Osteoblast (primary cell): ENCODE measurements at regions not wholly inside any gene's neighbourhood (a gene's known extent, or its start where the extent isn't known, plus 50 kb on each side); places are given as distances from the start of the nearest gene placed in this dataset.
A peak's percentile ranks its signal among the peaks of the same experiment; 100 is the strongest.

Source experiments
- DNase-seq: peaks from one replicate; pipeline ENCODE4 v3.0.0; 2011; ENCODE audit warnings: low spot score, mixed read lengths; ENCODE audit not compliant: insufficient read length; ENCODE audit errors: missing footprints
- H2AFZ ChIP-seq: 2 replicates; pipeline ENCODE4 v1.6.0; 2011; ENCODE audit warnings: mild to moderate bottlenecking, low read length
- H3K27ac ChIP-seq: 2 replicates; pipeline ENCODE4 v1.5.1; 2011; ENCODE audit warnings: mild to moderate bottlenecking, low read depth, low read length, moderate library complexity
- H3K27me3 ChIP-seq: 2 replicates; pipeline ENCODE4 v1.6.0; 2012; ENCODE audit warnings: mild to moderate bottlenecking, control low read depth, inconsistent platforms, low read length, moderate library complexity; ENCODE audit not compliant: insufficient read depth
- H3K36me3 ChIP-seq: 2 replicates; pipeline ENCODE4 v1.5.1; 2011; ENCODE audit warnings: mild to moderate bottlenecking, low read length, control low read depth, moderate library complexity; ENCODE audit not compliant: insufficient read depth
- H3K4me1 ChIP-seq: 2 replicates; pipeline ENCODE4 v1.5.1; 2011; ENCODE audit warnings: mild to moderate bottlenecking, low read length, control low read depth, moderate library complexity; ENCODE audit not compliant: insufficient read depth
- H3K4me2 ChIP-seq: 2 replicates; pipeline ENCODE4 v1.6.0; 2011; ENCODE audit warnings: mild to moderate bottlenecking, low read length; ENCODE audit not compliant: insufficient read depth
- H3K4me3 ChIP-seq: fragments of 200-600 bp; sonication (generic); 3 replicates; pipeline ENCODE4 v1.5.1; 2012; ENCODE audit warnings: mild to moderate bottlenecking, low read length, inconsistent platforms; ENCODE audit not compliant: insufficient read depth
- H3K79me2 ChIP-seq: 2 replicates; pipeline ENCODE4 v1.6.0; 2012; ENCODE audit warnings: mild to moderate bottlenecking, low read length, control low read depth, inconsistent platforms; ENCODE audit not compliant: insufficient read depth
- H3K9me3 ChIP-seq: 2 replicates; pipeline ENCODE4 v1.5.1; 2011; ENCODE audit warnings: low read depth, low read length, control low read depth
- H4K20me1 ChIP-seq: 2 replicates; pipeline ENCODE4 v1.6.0; 2012; ENCODE audit warnings: mild to moderate bottlenecking, low read length, control low read depth; ENCODE audit not compliant: insufficient read depth
- TF ChIP-seq, protein P1 (sequence below): IDR thresholded peaks from 2 replicates; pipeline ENCODE4 v1.5.1; 2011; ENCODE audit warnings: mild to moderate bottlenecking, low read depth, low read length, moderate library complexity; ENCODE audit errors: extremely low read depth

GRCh38 chr17:72267601-72268000 is 146.8 kb downstream of the SOX9 start:
- no peak overlapping the region for H3K4me3 ChIP-seq
- H3K36me3 ChIP-seq: no peaks in the 10 kb centered on the region
- no peaks in the 10 kb centered on the region for H3K79me2 ChIP-seq
- no peak overlapping the region for H3K4me2 ChIP-seq
- H2AFZ ChIP-seq: no peak overlapping the region
- DNase-seq: no peak
- H3K9me3 ChIP-seq: no peaks in the 10 kb centered on the region
- no peak overlapping the region for H3K27ac ChIP-seq
- no peaks in the 10 kb centered on the region for H3K4me1 ChIP-seq
- TF ChIP-seq, protein P1, sequence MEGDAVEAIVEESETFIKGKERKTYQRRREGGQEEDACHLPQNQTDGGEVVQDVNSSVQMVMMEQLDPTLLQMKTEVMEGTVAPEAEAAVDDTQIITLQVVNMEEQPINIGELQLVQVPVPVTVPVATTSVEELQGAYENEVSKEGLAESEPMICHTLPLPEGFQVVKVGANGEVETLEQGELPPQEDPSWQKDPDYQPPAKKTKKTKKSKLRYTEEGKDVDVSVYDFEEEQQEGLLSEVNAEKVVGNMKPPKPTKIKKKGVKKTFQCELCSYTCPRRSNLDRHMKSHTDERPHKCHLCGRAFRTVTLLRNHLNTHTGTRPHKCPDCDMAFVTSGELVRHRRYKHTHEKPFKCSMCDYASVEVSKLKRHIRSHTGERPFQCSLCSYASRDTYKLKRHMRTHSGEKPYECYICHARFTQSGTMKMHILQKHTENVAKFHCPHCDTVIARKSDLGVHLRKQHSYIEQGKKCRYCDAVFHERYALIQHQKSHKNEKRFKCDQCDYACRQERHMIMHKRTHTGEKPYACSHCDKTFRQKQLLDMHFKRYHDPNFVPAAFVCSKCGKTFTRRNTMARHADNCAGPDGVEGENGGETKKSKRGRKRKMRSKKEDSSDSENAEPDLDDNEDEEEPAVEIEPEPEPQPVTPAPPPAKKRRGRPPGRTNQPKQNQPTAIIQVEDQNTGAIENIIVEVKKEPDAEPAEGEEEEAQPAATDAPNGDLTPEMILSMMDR: no peak
- peaks cover 11% of the 10 kb centered on the region for H3K27me3 ChIP-seq
- H4K20me1 ChIP-seq: no peaks in the 10 kb centered on the region

DNA sequence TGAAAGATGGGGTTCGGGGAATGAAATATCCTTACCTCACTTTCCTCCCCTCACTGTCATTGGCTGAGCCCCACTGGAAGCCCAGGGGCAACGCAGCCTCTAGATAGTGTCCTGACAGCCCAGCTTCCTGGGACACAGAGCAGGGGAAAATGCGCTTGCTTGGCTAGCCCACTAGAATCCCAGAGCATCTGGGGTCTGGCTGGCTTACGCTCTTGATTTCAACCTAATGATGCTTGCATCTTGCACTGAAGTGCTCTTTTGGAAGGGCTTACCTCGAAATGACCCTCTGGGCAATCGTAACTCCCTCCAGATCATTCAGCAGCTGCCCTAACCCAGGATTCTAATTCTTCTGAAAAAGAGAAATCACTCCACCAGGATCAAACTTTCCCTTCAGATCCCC is 147.6 kb downstream of the SOX9 start:
- TF ChIP-seq, protein P1: no peak
- Histone ChIP-seq H3K4me3 (no peak overlapping the region), H2AFZ (no peak overlapping the region), H3K27ac (no peak overlapping the region), H3K4me1 (no peaks in the 10 kb centered on the region), H3K4me2 (no peak overlapping the region), H3K36me3 (no peaks in the 10 kb centered on the region), H3K79me2 (no peaks in the 10 kb centered on the region), H4K20me1 (no peaks in the 10 kb centered on the region), H3K9me3 (no peaks in the 10 kb centered on the region), H3K27me3 (peaks cover 11% of the 10 kb centered on the region)
- DNase-seq: no peak

GRCh38 chr17:72270273-72270924 is 149.6 kb downstream of the SOX9 start:
- Histone ChIP-seq H3K4me1 (no peaks in the 10 kb centered on the region), H3K9me3 (no peaks in the 10 kb centered on the region), H3K27me3 (peaks cover 14% of the 10 kb centered on the region), H2AFZ (no peak overlapping the region), H3K36me3 (no peaks in the 10 kb centered on the region), H3K79me2 (no peaks in the 10 kb centered on the region), H4K20me1 (no peaks in the 10 kb centered on the region), H3K27ac (no peak overlapping the region), H3K4me2 (no peak overlapping the region), H3K4me3 (no peak overlapping the region)
- TF ChIP-seq, protein P1: no peak
- DNase-seq: peak; percentile 42

GRCh38 chr17:72271603-72272002 is 150.8 kb downstream of the SOX9 start:
- Histone ChIP-seq H3K36me3 (no peaks in the 10 kb centered on the region), H4K20me1 (no peaks in the 10 kb centered on the region), H2AFZ (no peak overlapping the region), H3K27ac (no peak overlapping the region), H3K79me2 (no peaks in the 10 kb centered on the region), H3K9me3 (no peaks in the 10 kb centered on the region), H3K4me2 (no peak overlapping the region), H3K27me3 (peaks cover 2% of the 10 kb centered on the region), H3K4me1 (no peaks in the 10 kb centered on the region), H3K4me3 (no peak overlapping the region)
- no peak for DNase-seq
- TF ChIP-seq, protein P1: no peak
